SK-N-SH treated with all-trans-retinoic acid at 6 μM for 48 hours (cell line): ENCODE measurements at regions not wholly inside any gene's neighbourhood (a gene's known extent, or its start where the extent isn't known, plus 50 kb on each side); places are given as distances from the start of the nearest gene placed in this dataset.
A peak's percentile ranks its signal among the peaks of the same experiment; 100 is the strongest.

Source experiments
- ATAC-seq: fragments of 200-7000 bp; cut with Tn5 transposase; 3 replicates; pipeline ENCODE4 v1.9.1; 2020; ENCODE audit warnings: mild to moderate bottlenecking, moderate library complexity
- BACH2 ChIP-seq: fragments of 250-450 bp; sonication (Bioruptor Pico); IDR thresholded peaks from 2 replicates; pipeline ENCODE4 v1.9.0; 2021; ENCODE audit warnings: mild to moderate bottlenecking, borderline replicate concordance
- CSDC2 ChIP-seq: fragments of 250-450 bp; sonication (Bioruptor Pico); IDR thresholded peaks from 2 replicates; pipeline ENCODE4 v1.5.0; 2020; ENCODE audit warnings: mild to moderate bottlenecking, moderate library complexity
- ESRRG ChIP-seq: fragments of 250-450 bp; sonication (Bioruptor Pico); IDR thresholded peaks from 2 replicates; pipeline ENCODE4 v1.6.1; 2021; ENCODE audit warnings: mild to moderate bottlenecking
- GLIS3 ChIP-seq: fragments of 250-450 bp; sonication (Bioruptor Pico); IDR thresholded peaks from 2 replicates; pipeline ENCODE4 v1.5.0; 2020; ENCODE audit warnings: mild to moderate bottlenecking, moderate library complexity
- OSR1 ChIP-seq: fragments of 250-450 bp; sonication (Bioruptor Pico); IDR thresholded peaks from 2 replicates; pipeline ENCODE4 v1.8.0; 2022; ENCODE audit warnings: moderate library complexity, mild to moderate bottlenecking, inconsistent platforms
- PPARA ChIP-seq: fragments of 250-450 bp; sonication (Bioruptor Pico); IDR thresholded peaks from 2 replicates; pipeline ENCODE4 v1.5.0; 2020; ENCODE audit warnings: mild to moderate bottlenecking, borderline replicate concordance
- SNAI2 ChIP-seq: fragments of 250-450 bp; sonication (Bioruptor Pico); IDR thresholded peaks from 2 replicates; pipeline ENCODE4 v1.5.0; 2020; ENCODE audit warnings: mild to moderate bottlenecking, moderate library complexity
- TCF4 ChIP-seq: fragments of 250-450 bp; sonication (Bioruptor Pico); IDR thresholded peaks from 2 replicates; pipeline ENCODE4 v1.8.0; 2021; ENCODE audit warnings: mild to moderate bottlenecking, moderate library complexity, borderline replicate concordance
- TOX ChIP-seq: fragments of 250-450 bp; sonication (Bioruptor Pico); IDR thresholded peaks from 2 replicates; pipeline ENCODE4 v1.8.0; 2021; ENCODE audit warnings: mild to moderate bottlenecking, moderate library complexity, borderline replicate concordance
- ZC3H10 ChIP-seq: fragments of 250-450 bp; sonication (Bioruptor Pico); IDR thresholded peaks from 2 replicates; pipeline ENCODE4 v1.5.1; 2021; ENCODE audit warnings: mild to moderate bottlenecking, moderate library complexity
- ZFP3 ChIP-seq: fragments of 250-450 bp; sonication (Bioruptor Pico); IDR thresholded peaks from 2 replicates; pipeline ENCODE4 v1.5.0; 2020; ENCODE audit warnings: mild to moderate bottlenecking, moderate library complexity
- ZFP30 ChIP-seq: fragments of 450-650 bp; formaldehyde crosslinking; IDR thresholded peaks from 2 replicates; pipeline ENCODE4 v1.5.0; 2022; ENCODE audit warnings: mild to moderate bottlenecking, moderate library complexity
- ZNF565 ChIP-seq: fragments of 450-650 bp; formaldehyde crosslinking; conservative IDR thresholded peaks from 2 replicates; pipeline ENCODE4 v1.5.0; 2020; ENCODE audit warnings: low read depth, mild to moderate bottlenecking, moderate library complexity
- ZNF8 ChIP-seq: fragments of 450-650 bp; formaldehyde crosslinking; IDR thresholded peaks from 2 replicates; pipeline ENCODE4 v1.5.0; 2020; ENCODE audit warnings: mild to moderate bottlenecking, moderate library complexity
- TF ChIP-seq, protein P1 (sequence below): fragments of 250-450 bp; sonication (Bioruptor Pico); IDR thresholded peaks from 2 replicates; pipeline ENCODE4 v1.8.0; 2020; ENCODE audit warnings: mild to moderate bottlenecking, moderate library complexity, borderline replicate concordance
- TF ChIP-seq, protein P2 (sequence below): fragments of 250-450 bp; sonication (Bioruptor Pico); IDR thresholded peaks from 2 replicates; pipeline ENCODE4 v1.5.0; 2020; ENCODE audit warnings: mild to moderate bottlenecking, moderate library complexity
- TF ChIP-seq, protein P3 (sequence below): fragments of 250-450 bp; sonication (Bioruptor Pico); IDR thresholded peaks from 2 replicates; pipeline ENCODE4 v1.8.0; 2021; ENCODE audit warnings: low read depth, mild to moderate bottlenecking, moderate library complexity, borderline replicate concordance
- TF ChIP-seq, protein P4 (sequence below): fragments of 250-450 bp; sonication (Bioruptor Pico); IDR thresholded peaks from 2 replicates; pipeline ENCODE4 v1.5.1; 2020; ENCODE audit warnings: low read depth, mild to moderate bottlenecking, moderate library complexity
- TF ChIP-seq, protein P5 (sequence below): fragments of 250-450 bp; sonication (Bioruptor Pico); IDR thresholded peaks from 2 replicates; pipeline ENCODE4 v1.5.1; 2021; ENCODE audit warnings: mild to moderate bottlenecking, moderate library complexity

DNA sequence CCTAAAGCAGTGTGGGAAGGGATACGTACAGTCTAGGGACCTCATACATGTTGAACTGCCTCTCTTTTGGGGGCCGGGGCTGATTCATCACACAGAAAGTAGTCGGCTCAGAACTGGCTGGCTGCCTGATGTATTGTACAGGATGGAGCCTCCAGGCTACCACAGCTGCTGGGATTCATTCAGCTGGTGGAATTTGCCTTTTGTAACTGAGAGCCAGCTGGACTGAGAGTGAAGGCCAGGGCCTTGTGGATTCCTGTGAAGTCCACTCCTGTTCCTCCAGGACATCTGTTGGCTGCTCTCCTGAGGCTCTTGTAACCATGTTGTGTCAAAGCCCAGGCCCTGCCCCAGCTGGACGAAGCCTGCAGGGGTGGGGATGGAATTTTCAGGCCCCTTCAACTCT, 116.3 kb upstream of the PRICKLE1 start:
- no peak for ATAC-seq
- TF ChIP-seq TCF4 = peak; percentile 49; the same call in 1 of the 2 replicates
- no peak for TF ChIP-seq CSDC2 (CRISPR knock-in tag)
- TF ChIP-seq OSR1 (CRISPR knock-in tag) = no peak

DNA sequence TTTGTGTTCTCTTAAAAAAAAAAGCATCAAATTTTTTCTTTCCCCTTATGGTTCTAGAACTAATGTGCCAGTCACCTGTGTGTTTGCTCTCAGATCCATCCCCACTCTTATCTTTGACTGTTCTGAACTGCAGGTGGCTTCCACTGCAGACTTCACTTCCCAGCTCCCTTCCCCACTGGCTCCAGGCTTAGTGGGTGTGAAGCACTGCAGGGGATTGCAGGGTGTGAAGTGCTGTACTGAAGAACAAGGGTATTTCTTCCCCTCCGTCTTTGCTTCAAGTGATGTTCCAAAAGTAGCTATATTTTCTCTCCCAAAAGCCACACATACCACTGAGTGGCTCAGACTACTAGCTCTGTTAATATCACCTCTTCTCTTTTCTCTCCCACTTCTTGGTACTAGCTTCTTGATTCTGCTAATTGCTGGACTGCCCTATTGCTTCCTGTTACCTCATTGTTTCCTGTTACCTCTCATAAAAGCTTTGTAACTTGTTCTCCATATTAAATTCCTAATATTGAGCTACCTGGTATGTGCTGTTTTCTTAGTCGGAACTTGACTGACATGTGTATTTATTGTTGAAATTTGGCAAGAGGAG, 115.4 kb upstream of the PRICKLE1 start:
- TF ChIP-seq, protein P1, sequence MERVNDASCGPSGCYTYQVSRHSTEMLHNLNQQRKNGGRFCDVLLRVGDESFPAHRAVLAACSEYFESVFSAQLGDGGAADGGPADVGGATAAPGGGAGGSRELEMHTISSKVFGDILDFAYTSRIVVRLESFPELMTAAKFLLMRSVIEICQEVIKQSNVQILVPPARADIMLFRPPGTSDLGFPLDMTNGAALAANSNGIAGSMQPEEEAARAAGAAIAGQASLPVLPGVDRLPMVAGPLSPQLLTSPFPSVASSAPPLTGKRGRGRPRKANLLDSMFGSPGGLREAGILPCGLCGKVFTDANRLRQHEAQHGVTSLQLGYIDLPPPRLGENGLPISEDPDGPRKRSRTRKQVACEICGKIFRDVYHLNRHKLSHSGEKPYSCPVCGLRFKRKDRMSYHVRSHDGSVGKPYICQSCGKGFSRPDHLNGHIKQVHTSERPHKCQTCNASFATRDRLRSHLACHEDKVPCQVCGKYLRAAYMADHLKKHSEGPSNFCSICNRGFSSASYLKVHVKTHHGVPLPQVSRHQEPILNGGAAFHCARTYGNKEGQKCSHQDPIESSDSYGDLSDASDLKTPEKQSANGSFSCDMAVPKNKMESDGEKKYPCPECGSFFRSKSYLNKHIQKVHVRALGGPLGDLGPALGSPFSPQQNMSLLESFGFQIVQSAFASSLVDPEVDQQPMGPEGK (CRISPR knock-in tag) = no peak
- TF ChIP-seq, protein P2, sequence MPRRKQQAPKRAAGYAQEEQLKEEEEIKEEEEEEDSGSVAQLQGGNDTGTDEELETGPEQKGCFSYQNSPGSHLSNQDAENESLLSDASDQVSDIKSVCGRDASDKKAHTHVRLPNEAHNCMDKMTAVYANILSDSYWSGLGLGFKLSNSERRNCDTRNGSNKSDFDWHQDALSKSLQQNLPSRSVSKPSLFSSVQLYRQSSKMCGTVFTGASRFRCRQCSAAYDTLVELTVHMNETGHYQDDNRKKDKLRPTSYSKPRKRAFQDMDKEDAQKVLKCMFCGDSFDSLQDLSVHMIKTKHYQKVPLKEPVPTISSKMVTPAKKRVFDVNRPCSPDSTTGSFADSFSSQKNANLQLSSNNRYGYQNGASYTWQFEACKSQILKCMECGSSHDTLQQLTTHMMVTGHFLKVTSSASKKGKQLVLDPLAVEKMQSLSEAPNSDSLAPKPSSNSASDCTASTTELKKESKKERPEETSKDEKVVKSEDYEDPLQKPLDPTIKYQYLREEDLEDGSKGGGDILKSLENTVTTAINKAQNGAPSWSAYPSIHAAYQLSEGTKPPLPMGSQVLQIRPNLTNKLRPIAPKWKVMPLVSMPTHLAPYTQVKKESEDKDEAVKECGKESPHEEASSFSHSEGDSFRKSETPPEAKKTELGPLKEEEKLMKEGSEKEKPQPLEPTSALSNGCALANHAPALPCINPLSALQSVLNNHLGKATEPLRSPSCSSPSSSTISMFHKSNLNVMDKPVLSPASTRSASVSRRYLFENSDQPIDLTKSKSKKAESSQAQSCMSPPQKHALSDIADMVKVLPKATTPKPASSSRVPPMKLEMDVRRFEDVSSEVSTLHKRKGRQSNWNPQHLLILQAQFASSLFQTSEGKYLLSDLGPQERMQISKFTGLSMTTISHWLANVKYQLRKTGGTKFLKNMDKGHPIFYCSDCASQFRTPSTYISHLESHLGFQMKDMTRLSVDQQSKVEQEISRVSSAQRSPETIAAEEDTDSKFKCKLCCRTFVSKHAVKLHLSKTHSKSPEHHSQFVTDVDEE (CRISPR knock-in tag) = no peak
- no peak for TF ChIP-seq TOX
- no peak for ATAC-seq

DNA sequence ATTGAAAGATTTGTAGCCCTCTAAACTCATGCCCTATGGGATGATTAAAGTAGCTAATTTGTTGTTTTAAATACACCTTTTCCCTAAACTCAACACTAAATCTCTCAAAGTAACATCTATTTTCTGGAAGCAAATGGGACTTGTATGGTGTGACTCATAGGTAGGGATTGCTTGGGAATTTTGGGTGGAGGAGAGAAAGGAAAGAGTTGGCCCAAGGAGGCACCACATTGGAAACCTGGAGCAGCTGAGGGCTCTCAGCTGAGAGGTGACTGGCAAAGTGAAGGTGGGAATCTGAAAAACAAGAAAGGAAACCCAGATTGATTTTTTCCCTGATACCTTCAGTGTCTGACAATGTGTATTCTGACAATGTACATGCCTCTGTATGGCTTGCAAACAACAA, 114.8 kb upstream of the PRICKLE1 start:
- TF ChIP-seq GLIS3 = no peak
- no peak for TF ChIP-seq ESRRG (CRISPR knock-in tag)
- TF ChIP-seq, protein P3, sequence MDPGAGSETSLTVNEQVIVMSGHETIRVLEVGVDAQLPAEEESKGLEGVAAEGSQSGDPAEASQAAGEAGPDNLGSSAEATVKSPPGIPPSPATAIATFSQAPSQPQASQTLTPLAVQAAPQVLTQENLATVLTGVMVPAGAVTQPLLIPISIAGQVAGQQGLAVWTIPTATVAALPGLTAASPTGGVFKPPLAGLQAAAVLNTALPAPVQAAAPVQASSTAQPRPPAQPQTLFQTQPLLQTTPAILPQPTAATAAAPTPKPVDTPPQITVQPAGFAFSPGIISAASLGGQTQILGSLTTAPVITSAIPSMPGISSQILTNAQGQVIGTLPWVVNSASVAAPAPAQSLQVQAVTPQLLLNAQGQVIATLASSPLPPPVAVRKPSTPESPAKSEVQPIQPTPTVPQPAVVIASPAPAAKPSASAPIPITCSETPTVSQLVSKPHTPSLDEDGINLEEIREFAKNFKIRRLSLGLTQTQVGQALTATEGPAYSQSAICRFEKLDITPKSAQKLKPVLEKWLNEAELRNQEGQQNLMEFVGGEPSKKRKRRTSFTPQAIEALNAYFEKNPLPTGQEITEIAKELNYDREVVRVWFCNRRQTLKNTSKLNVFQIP (CRISPR knock-in tag) = no peak
- TF ChIP-seq CSDC2 (CRISPR knock-in tag) = no peak
- no peak for ATAC-seq

DNA sequence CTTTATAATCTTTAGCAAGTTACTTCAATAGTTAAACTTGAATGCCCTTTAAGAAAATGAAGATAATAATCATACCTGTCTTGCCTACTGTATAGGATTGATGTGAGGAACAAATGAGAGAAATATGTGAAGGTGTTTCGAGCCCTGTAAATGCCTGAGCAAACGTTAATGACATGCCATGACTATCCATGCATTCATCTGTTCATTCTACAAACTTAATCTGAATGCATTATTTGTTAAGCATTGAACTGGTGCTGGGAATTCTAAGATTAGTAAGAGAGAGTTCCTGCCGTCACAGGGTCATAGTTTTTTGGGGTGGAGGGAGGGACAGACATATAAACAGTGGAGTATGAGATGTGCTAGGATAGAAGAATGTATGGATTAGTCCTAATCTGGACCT, 111.5 kb upstream of the PRICKLE1 start:
- ATAC-seq = no peak
- TF ChIP-seq ZFP3 (CRISPR knock-in tag) (no peak), TCF4 (no peak), GLIS3 (no peak), ZC3H10 (CRISPR knock-in tag) (no peak), ZNF565 (no peak), ZFP30 (CRISPR knock-in tag) (no peak), SNAI2 (CRISPR knock-in tag) (no peak), ESRRG (CRISPR knock-in tag) (no peak), BACH2 (no peak), ZNF8 (CRISPR knock-in tag) (no peak), OSR1 (CRISPR knock-in tag) (no peak), PPARA (CRISPR knock-in tag) (no peak), TOX (no peak)
- TF ChIP-seq, protein P3 (CRISPR knock-in tag) = no peak
- TF ChIP-seq, protein P4, sequence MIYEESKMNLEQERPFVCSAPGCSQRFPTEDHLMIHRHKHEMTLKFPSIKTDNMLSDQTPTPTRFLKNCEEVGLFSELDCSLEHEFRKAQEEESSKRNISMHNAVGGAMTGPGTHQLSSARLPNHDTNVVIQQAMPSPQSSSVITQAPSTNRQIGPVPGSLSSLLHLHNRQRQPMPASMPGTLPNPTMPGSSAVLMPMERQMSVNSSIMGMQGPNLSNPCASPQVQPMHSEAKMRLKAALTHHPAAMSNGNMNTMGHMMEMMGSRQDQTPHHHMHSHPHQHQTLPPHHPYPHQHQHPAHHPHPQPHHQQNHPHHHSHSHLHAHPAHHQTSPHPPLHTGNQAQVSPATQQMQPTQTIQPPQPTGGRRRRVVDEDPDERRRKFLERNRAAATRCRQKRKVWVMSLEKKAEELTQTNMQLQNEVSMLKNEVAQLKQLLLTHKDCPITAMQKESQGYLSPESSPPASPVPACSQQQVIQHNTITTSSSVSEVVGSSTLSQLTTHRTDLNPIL = no peak
- TF ChIP-seq, protein P1 (CRISPR knock-in tag) = no peak
- TF ChIP-seq, protein P2 (CRISPR knock-in tag) = no peak
- TF ChIP-seq, protein P5, sequence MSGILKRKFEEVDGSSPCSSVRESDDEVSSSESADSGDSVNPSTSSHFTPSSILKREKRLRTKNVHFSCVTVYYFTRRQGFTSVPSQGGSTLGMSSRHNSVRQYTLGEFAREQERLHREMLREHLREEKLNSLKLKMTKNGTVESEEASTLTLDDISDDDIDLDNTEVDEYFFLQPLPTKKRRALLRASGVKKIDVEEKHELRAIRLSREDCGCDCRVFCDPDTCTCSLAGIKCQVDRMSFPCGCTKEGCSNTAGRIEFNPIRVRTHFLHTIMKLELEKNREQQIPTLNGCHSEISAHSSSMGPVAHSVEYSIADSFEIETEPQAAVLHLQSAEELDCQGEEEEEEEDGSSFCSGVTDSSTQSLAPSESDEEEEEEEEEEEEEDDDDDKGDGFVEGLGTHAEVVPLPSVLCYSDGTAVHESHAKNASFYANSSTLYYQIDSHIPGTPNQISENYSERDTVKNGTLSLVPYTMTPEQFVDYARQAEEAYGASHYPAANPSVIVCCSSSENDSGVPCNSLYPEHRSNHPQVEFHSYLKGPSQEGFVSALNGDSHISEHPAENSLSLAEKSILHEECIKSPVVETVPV (CRISPR knock-in tag) = no peak
